B cell (primary cell): ENCODE measurements at regions not wholly inside any gene's neighbourhood (a gene's known extent, or its start where the extent isn't known, plus 50 kb on each side); places are given as distances from the start of the nearest gene placed in this dataset.

Experiments used
- ATAC-seq: fragments of 200-7000 bp; cut with Tn5 transposase; one replicate; pipeline ENCODE4 v1.10.0; 2021; ENCODE audit warnings: low read depth, mild to moderate bottlenecking, moderate number of reproducible peaks, moderate library complexity
- CTCF ChIA-PET: fragments of 350-600 bp; sonication (Branson Sonifier 250); formaldehyde crosslinking; loops from one replicate; lab custom pipeline; 2021; ENCODE audit warnings: antibody characterized with exemption, inconsistent platforms; lab: Charles Lee
- POLR2A ChIA-PET: fragments of 350-600 bp; sonication (Branson Sonifier 250); formaldehyde crosslinking; loops from one replicate; lab custom pipeline; 2021; ENCODE audit warnings: antibody characterized with exemption; lab: Charles Lee
- DNase-seq: peaks from one replicate; pipeline ENCODE4 v3.0.0; 2013
- H2AFZ ChIP-seq: 2 replicates; pipeline ENCODE4 v1.6.1; 2012; ENCODE audit warnings: mild to moderate bottlenecking, low read depth, low read length; ENCODE audit not compliant: insufficient read depth, poor library complexity, severe bottlenecking
- H3K27ac ChIP-seq, 2 donors: 1 replicate in 1 of 2; 2 replicates in 1 of 2; pipeline ENCODE4 v1.5.1; 2012 to 2013; ENCODE audit warnings: low read length in 2 of 2, mild to moderate bottlenecking in 2 of 2, moderate library complexity in 1 of 2
- H3K27me3 ChIP-seq, 4 experiments: fragments of 200-600 bp in 1 of 4; sonication (generic) in 1 of 4; replicated peaks in 1 of 4; 1 replicate in 2 of 4; 2 replicates in 2 of 4; pipeline versions ENCODE4 v1.6.1 to v1.7.0; 2013 to 2016; ENCODE audit warnings: low read length in 3 of 4, mild to moderate bottlenecking in 2 of 4, mixed read lengths in 1 of 4, moderate library complexity in 1 of 4; ENCODE audit not compliant: insufficient read depth in 4 of 4, control insufficient read depth in 3 of 4; ENCODE audit errors: control extremely low read depth in 1 of 4
- H3K36me3 ChIP-seq, 2 experiments: replicated peaks in 1 of 2; 1 replicate in 1 of 2; 2 replicates in 1 of 2; pipeline versions ENCODE4 v1.6.1 to v1.7.1; 2013; ENCODE audit warnings: low read length in 1 of 2; ENCODE audit not compliant: insufficient read depth in 2 of 2, control insufficient read depth in 1 of 2; ENCODE audit errors: control extremely low read depth in 1 of 2, extremely low read depth in 1 of 2
- H3K4me1 ChIP-seq, 2 donors: fragments of 200-600 bp in 1 of 2; sonication (generic) in 1 of 2; 1 replicate in 1 of 2; 2 replicates in 1 of 2; pipeline versions ENCODE4 v1.5.1 to v1.6.1; 2013 to 2017; ENCODE audit warnings: low read length in 2 of 2; ENCODE audit not compliant: control insufficient read depth in 2 of 2, insufficient read depth in 2 of 2
- H3K4me2 ChIP-seq: replicated peaks from 2 replicates; pipeline ENCODE3; 2012; ENCODE audit warnings: mild to moderate bottlenecking, low read depth, low read length; ENCODE audit not compliant: poor library complexity, severe bottlenecking
- H3K4me3 ChIP-seq, 5 experiments: fragments of 200-600 bp in 1 of 5; sonication (generic) in 1 of 5; 1 replicate in 3 of 5; 2 replicates in 2 of 5; pipeline versions ENCODE4 v1.5.1 to v1.7.0; 2011 to 2016; ENCODE audit warnings: low read length in 4 of 5, mild to moderate bottlenecking in 4 of 5, low read depth in 2 of 5, control low read depth in 1 of 5, moderate library complexity in 1 of 5; ENCODE audit not compliant: insufficient read depth in 1 of 5; ENCODE audit errors: control extremely low read depth in 1 of 5, extremely low read depth in 1 of 5
- H3K79me2 ChIP-seq: fragments of 200-600 bp; sonication (generic); one replicate; pipeline ENCODE4 v1.6.0; 2016; ENCODE audit warnings: low read length; ENCODE audit not compliant: control insufficient read depth, insufficient read depth
- H3K9ac ChIP-seq: fragments of 200-600 bp; sonication (generic); 2 replicates; pipeline ENCODE4 v1.6.1; 2017; ENCODE audit warnings: mild to moderate bottlenecking, low read length, moderate library complexity
- H3K9me3 ChIP-seq, 3 donors: one replicate each; pipeline versions ENCODE4 v1.6.1 to v1.7.1; 2013; ENCODE audit warnings: low read length in 2 of 3; ENCODE audit not compliant: control insufficient read depth in 2 of 3, insufficient read depth in 1 of 3; ENCODE audit errors: control extremely low read depth in 1 of 3
- H4K20me1 ChIP-seq: 2 replicates; pipeline ENCODE4 v1.6.0; 2012; ENCODE audit warnings: mild to moderate bottlenecking, low read length; ENCODE audit not compliant: insufficient read depth, control insufficient read depth, poor library complexity, severe bottlenecking
- H3K27ac Mint-ChIP-seq: one replicate; pipeline ENCODE4 v1.8.0; 2021; ENCODE audit warnings: mixed read lengths
- H3K27me3 Mint-ChIP-seq: one replicate; pipeline ENCODE4 v1.8.0; 2021; ENCODE audit warnings: mixed read lengths
- H3K4me1 Mint-ChIP-seq: one replicate; pipeline ENCODE4 v1.8.0; 2021; ENCODE audit warnings: mixed read lengths
- H3K4me3 Mint-ChIP-seq: one replicate; pipeline ENCODE4 v1.8.0; 2021; ENCODE audit warnings: mixed read lengths
- H3K9me3 Mint-ChIP-seq: one replicate; pipeline ENCODE4 v1.8.0; 2022; ENCODE audit warnings: mixed read lengths; ENCODE audit not compliant: insufficient read depth
- CTCF ChIP-seq: fragments of 200-600 bp; IDR thresholded peaks from one replicate; pipeline ENCODE4 v1.8.0; 2022; ENCODE audit warnings: antibody characterized with exemption, mild to moderate bottlenecking
- EZH2 ChIP-seq: IDR thresholded peaks from 2 replicates; pipeline ENCODE4 v1.6.1; 2012; ENCODE audit warnings: borderline replicate concordance, low read depth, mild to moderate bottlenecking, moderate library complexity, low read length; ENCODE audit not compliant: insufficient read depth, poor library complexity, severe bottlenecking
- WGBS: methylation state at CpG from one replicate; pipeline ENCODE4 v1.1.5; 2013; ENCODE audit warnings: missing lambda C conversion rate; ENCODE audit not compliant: insufficient coverage; 5-methylcytosine and 5-hydroxymethylcytosine counted together
- intact Hi-C: fragments of 100-400 bp; cut with micrococcal nuclease; formaldehyde crosslinking; loops from one replicate; pipeline ENCODE4 v1.10.0; 2022

- no peaks in the 10 kb centered on the region for H3K4me1 ChIP-seq
- no peak overlapping the region for H3K4me3 ChIP-seq
- WGBS = 77% methylated on average over 4 of the region's 4 CpGs
- H3K36me3 ChIP-seq = no peaks in the 10 kb centered on the region
- Mint-ChIP-seq H3K9me3 (no peaks in the 10 kb centered on the region), H3K27me3 (no peaks in the 10 kb centered on the region), H3K27ac (no peak overlapping the region), H3K4me3 (no peak overlapping the region), H3K4me1 (no peaks in the 10 kb centered on the region)
- H3K9ac ChIP-seq = no peak overlapping the region
- POLR2A ChIA-PET = no interaction called here
- H2AFZ ChIP-seq = no peak overlapping the region
- ATAC-seq (no peak), DNase-seq (no peak)
- no peak overlapping the region for H3K27ac ChIP-seq
- no peaks in the 10 kb centered on the region for H3K27me3 ChIP-seq
- H3K4me2 ChIP-seq = no peak overlapping the region
- no peaks in the 10 kb centered on the region for H4K20me1 ChIP-seq
- no peaks in the 10 kb centered on the region for H3K79me2 ChIP-seq
- intact Hi-C loops = no loop called here
- no peak for TF ChIP-seq EZH2
- no peak for TF ChIP-seq CTCF
- peaks cover 0 to 3% (median 0%) of the 10 kb centered on the region in 3 donors for H3K9me3 ChIP-seq
- CTCF ChIA-PET = no interaction called here
These were observed 187.0 kb upstream of the BMP2 start for GRCh38 chr20:6580486-6580885.

GRCh38 chr20:6579824-6580223 is 187.7 kb upstream of the BMP2 start:
- Histone ChIP-seq H3K9me3 (peaks cover 0 to 3% (median 0%) of the 10 kb centered on the region in 3 donors), H3K36me3 (no peaks in the 10 kb centered on the region), H2AFZ (no peak overlapping the region), H3K27me3 (no peaks in the 10 kb centered on the region), H3K27ac (no peak overlapping the region), H3K4me1 (no peaks in the 10 kb centered on the region), H4K20me1 (no peaks in the 10 kb centered on the region), H3K4me3 (no peak overlapping the region), H3K4me2 (no peak overlapping the region), H3K79me2 (no peaks in the 10 kb centered on the region), H3K9ac (no peak overlapping the region)
- POLR2A ChIA-PET = no interaction called here
- Mint-ChIP-seq H3K9me3 (peaks cover under 1% of the 10 kb centered on the region), H3K4me1 (no peaks in the 10 kb centered on the region), H3K27me3 (no peaks in the 10 kb centered on the region), H3K27ac (no peak overlapping the region), H3K4me3 (no peak overlapping the region)
- intact Hi-C loops = no loop called here
- WGBS = 100% methylated on average over 1 of the region's 3 CpGs
- ATAC-seq = no peak
- TF ChIP-seq EZH2 = no peak
- no peak for TF ChIP-seq CTCF
- CTCF ChIA-PET = no interaction called here
- DNase-seq = no peak
